NCI-H1436 treated with DMSO at 0.1 percent for 48 hours (cell line): ENCODE measurements at regions not wholly inside any gene's neighbourhood (a gene's known extent, or its start where the extent isn't known, plus 50 kb on each side); places are given as distances from the start of the nearest gene placed in this dataset.

Experiments
- DNase-seq: peaks from one replicate; lab custom pipeline; 2025; lab: John Stamatoyannopoulos, UW

DNA sequence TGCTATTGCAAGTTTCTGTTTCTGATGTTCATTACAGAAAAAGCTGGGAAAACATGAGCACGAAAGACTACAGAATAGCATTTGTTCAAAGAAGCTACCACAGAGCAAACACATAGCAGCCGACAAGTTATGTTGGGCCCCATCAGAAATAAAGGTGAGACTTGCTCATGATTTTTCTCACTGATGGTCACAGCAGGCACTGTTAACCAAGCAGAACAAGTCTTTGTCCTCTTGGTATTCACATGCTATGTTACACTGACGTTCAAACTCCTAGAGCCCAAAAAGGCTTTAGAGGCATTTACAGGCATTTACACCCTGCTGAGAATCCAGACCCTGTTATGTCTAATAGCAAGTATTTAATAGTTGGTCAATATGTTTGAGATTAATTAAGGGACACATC, 235.0 kb upstream of the HNMT start:
- DNase-seq = no peak

DNA sequence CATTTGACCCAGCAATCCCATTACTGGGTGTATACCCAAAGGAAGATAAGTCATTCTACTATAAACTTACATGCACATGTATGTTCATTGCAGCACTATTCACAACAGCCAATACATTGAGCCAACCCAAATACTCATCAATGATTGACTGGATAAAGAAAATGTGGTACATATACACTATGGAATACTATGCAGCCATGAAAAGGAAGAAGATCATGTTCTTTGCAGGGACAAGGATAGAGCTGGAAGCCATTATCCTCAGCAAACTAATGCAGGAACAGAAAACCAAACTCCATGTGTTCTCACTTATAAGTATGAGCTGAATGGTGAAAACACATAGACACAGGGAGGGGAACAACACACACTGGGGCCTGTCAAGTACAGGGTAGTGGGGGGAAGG, 226.7 kb upstream of the HNMT start:
- DNase-seq = no peak

DNA sequence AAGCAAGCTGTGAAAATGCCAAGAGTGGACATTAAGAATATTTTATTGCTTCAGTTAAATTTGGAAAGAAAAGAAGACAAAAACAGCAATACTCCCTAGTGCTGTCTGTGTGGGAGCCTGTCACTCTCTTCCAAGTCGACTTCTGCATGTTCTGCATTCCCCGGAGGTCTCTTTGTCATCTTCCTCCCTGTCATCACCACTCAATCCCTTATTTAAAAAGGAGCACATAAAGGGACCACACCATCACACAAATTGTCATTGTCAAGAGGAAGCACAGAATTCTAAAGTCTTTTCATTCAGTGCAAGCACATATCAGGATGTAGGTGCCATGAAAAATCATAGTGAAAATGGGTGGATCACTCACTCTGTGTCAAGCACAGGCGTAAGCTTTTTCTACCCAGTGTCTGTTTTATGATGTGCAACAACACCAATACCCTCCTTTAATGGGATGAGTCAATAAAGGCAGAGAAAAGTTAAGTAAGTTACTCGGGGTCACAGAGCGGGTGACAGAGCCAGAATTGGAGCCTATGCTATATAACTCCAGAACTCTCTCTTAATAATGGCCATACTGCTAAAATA, 222.4 kb upstream of the HNMT start:
- no peak for DNase-seq

DNA sequence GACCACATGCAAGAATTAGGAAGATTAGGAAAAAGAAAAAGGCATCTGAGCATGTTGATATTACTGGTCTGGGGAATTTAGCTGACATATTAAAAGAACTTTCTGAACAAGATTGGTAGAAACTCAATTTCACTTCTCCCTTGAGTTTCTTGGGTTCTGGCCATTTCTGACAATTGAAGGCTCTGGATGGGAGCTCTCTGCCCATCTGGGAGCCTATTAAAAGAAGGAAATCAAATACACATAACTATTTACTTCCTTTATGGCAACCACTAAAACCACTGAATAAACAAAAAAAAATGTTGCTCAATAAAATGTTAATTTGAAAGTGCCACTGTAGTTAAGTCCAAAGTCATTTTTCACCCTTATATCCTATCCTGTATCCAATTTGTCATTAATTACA, 216.8 kb upstream of the HNMT start:
- no peak for DNase-seq

DNA sequence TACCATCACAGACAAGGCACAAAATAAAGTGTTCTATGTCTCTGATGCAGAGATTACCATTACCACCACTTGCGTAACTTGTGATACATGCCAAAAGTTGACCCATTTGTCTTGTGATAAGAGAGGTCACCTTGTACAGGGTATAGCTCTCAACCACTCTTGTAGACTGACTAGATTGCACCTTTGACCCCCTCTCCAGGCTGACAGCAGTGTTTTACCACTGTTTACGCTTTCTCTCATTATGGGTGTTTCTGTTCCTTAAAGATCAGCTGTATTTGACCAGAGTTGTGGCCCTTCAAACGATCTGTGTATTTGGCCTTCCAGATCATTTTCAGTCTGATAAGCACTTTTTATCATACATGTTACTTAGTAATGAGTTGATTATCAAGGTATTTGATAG, 215.7 kb upstream of the HNMT start:
- no peak for DNase-seq

DNA sequence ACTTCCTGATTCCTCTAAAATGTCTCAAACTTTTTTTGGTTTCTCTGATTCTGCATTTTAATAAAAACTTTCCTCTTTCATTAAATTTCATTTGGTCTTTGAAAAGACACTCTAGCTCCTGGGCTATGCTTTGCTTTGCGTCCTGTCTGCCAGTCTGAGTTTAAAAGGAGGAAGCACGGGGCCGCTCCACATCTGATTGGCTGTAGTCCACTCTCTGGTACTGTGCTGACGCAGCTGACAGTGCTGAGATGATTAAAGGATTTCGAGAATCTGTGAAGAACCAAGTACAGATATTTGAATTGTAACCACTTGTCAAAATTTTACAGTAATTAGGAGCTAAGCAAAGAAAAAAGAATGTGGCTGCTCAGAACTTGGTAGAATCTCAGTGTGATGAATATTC, 199.6 kb upstream of the HNMT start:
- no peak for DNase-seq

DNA sequence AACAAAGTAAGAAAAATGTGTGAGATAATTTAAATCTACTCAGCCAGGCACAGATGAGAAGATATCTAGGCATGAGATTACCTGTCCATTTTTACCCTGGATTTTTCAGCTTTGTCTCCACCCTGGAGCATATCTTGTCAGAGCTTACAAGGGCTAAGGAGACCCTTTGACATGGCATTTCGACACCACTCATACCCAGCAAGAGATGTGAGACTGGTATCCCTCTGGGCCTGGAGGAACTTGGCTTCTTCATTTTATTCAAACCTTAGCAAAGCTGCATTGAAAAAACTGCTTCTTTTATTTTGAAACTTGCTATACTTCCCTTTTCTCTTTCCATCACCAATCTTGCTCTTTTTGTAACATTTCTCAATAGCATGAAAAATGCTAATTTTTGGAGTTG, 194.9 kb upstream of the HNMT start:
- DNase-seq = no peak

DNA sequence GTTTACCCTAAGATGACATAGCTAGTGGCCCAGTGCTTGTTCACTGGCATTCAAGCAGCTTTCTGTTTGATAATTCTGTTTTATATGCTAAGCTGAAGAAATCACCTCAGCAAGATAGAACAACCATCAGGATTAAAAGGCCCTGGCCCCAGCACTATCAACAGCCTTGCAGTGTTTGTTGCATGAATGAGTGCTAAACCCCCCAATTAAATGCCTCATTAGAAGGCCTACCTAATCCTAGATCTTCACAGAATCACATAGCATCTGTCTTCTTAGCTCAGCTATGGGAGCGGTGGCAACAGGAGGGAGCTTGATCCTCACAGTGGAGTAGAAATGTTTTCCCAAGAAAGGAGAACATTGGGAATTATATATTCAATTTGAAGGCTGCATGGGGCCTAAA, 194.1 kb upstream of the HNMT start:
- no peak for DNase-seq

DNA sequence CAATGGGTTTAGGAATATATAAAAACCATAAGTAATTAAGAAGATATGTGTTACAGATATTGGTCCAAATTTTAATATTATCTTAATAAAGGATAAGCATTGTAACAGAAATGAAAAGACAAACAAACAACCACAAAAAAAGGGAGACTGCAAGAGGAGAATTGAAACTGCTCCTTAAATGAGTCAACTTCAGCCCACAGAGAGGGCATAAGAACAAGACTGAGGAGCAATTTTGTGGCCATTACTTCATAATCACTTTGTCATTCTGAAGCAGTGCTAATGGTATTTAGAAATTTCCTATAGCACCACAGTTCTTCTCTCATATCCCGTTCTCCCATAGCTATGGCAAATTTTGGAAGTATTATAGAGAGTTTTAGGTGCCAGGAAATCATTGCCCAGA, 193.2 kb upstream of the HNMT start:
- DNase-seq = no peak

DNA sequence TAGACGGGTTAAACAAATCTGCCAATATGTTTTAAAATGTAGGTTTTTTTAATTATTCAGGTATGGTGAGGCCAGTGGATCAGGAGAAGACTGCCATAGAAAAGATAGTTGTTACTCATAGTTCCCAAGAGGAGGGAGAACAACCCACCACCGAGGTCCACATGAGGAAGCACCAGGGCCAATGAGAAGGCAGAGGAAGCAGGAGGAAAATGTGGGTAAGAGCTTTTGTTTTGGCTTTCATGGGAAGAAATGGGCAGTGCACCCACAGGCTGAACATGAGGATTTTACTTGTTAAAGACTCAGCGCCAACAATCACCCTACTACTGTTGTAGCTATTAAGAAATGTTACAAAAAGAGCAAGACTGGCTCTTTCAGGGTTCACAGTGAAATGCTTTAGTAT, 191.8 kb upstream of the HNMT start:
- DNase-seq = no peak

DNA sequence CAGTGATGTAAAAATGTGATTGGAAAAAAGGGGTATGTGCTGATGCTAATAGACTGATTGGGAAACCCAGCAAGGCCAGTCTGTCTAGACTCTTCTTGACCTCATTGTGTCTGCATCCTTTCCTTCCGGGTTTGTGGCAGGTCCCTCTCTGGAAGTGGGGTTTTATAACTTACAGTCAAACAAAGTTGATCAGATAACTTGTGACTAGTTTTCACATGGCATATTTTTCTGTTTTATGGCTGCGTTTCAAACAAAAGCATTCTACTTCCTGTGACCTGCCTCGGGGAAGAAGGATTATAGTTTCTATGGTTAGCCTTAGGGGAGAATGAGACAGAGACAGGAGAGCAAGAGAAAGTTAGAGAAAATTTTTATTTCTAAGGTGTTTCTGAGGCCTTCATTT, 188.7 kb upstream of the HNMT start:
- DNase-seq = no peak

DNA sequence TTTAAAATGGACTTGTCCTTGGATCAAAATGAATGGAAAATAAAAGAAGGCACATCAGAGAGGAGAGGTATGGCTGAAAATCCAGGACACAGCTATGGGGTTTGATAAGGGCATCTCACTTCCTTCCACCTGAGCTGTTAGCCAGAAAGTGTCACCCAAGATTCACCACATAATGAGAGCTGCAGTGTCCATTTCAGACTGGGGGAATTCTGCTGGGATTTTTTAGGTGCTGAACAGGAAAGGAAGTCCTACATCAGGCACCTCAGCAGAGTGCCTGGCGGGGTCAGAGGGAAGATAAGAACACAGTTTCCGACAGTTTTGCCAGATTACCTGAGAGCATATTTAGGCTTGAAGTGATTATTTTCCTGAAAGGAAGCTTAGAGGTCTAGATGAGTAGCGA, 187.6 kb upstream of the HNMT start:
- no peak for DNase-seq

DNA sequence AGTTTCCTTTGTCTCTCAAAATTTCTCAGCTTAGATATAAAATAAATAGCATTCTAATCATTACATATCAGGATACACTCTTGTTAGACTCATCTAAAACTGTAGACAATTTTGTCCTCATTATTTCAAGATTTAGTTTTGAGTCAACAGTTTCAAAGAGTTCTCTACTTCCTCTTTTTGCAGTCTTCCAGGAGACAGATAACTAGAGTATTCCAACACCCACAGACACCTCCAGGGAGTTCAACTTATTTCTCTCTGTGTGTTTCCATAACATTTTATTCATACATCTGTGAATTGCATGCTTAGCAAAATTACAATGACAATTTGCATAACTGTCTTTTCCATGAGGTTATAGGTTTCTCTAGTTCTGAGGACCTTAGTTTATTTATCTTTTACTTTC, 166.6 kb upstream of the HNMT start:
- DNase-seq = no peak

DNA sequence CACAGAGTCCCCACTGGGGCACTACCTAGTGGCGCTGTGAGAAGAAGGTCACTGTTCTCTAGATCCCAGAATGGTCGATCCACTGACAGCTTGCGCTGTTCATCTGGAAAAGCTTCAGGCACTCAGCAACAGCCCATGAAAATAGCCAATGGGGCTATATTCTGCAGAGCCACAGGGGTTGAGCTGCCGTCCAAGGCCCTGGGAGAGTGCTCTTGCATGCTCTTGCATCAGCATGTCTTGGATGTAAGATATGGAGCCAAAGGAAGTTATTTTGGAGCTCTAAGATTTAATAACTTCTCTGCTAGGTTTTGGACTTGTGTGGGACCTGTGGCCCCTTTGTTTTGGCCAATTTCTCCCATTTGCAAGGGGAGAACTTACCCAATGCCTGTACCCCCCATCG, 164.7 kb upstream of the HNMT start:
- DNase-seq = no peak

DNA sequence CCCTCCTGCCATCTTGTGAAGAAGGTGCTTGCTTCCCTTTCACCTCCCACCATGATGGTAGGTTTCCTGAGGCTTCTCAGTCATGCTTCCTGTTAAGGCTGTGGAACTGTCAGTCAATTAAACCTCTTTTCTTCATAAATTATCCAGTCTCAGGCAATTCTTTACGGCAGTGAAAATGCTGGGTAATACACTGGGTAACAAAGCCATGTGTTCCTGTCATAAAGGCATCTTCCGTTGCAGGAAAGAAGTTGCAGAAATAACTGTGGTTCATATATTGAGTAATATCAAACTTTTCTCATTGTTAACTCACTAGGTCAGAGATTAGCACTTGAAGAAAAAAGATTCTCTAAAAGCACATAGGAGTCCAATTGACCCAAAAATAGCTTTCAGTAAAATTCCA, 163.9 kb upstream of the HNMT start:
- DNase-seq = no peak

DNA sequence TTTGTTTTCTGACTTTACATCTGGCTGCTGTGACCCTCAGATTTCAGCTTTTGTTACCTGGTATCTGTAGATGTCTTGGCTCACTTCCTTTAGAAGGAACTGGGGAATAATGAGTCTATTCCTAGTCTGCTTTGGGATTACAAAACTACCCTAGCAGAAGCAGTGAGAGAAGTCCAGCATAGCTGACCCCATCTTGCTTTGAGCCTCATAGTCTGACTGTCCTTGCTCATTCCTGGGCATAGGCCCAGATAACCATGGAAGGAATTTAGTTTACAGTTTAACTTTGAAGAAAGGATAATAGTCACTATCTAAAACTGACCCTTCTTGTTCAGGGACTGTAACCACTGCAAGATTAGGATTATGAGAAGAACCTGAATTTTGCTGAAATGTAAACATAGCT, 163.0 kb upstream of the HNMT start:
- no peak for DNase-seq

DNA sequence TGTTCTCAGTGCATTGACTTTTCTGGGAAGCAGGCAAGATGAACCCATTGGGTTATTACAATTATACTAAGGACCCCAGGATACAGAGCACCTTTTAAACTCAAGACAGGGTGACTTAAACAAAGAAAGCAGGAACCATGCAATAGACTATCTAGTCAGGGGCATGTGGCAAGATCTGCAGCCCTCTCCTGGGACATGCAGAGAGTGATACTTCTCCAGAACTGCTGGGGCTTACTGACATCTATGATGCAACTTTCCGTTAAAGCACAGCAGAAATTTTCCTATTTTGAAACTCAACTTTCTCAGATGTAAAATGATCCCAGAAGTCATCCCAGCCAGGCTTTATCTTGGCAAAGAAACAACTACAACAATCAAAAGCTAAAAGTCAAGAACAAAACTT, 162.2 kb upstream of the HNMT start:
- no peak for DNase-seq

DNA sequence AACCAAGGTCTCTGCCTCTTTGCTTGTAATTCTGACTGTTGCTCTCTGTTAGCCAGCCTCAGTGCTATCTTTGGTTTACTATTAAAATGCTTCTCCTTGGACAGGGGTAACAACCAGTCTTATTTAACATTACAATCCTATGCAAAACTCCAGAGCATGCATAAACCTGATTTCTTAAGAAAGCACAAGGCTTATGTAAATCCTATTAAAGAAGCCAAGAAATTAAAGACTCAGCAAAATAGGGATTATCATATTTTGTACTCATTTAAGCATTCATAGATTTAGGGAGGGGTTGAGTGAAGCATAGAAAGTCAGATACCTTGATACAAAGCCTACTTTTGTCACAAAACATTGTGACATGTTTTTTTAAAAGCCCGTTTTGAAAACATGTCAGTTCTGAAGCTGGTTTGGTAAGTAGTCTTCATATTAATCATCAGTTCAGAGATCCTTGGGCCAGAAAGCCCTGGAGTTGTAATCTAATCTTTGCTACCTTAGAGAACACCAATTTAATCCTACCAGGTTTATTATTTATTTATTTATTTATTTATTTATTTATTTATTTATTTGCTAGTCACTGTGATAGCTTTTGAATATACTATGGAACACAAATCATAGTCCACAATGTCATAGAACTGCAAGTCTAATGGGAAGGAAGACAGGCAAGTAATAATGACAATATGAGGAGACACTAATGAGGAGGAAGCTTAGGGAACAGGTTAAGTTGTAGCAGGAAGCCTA, 158.0 kb upstream of the HNMT start:
- DNase-seq = no peak

DNA sequence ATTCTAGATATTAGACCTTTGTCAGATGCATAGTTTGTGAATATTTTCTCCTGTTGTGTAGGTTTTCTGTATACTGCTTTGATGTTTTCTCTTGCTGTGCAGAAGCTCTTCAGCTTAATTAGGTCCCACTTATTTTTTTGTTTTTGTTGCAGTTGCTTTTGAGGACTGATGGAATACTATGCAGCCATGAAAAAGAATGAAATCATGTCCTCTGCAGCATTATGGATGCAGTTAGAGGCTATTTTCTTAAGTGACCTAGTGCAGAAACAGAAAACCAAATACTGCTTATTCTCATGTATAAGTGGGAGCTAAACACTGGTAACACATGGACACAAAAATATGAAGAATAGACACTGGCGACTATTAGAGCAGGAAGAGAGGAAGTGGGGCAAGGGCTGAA, 155.0 kb upstream of the HNMT start:
- no peak for DNase-seq

DNA sequence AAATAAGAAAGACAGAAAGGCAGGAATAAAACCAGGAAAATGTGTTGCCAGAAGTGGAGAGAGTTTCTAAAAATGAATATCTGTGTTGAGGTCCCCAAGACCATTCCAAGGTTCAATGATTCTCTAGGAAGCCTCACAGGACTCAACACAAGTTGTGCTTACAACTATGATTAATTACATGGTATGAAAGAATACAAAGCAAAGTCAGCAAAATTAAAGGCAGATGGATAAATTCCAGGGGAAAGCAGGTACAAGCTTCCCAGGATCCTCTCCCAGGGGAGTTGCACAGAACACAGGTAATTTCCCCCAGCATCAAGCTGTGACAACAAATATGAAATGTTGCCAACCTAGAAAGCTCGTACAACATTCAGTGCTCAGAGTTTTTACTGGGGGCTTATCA, 154.4 kb upstream of the HNMT start:
- no peak for DNase-seq

DNA sequence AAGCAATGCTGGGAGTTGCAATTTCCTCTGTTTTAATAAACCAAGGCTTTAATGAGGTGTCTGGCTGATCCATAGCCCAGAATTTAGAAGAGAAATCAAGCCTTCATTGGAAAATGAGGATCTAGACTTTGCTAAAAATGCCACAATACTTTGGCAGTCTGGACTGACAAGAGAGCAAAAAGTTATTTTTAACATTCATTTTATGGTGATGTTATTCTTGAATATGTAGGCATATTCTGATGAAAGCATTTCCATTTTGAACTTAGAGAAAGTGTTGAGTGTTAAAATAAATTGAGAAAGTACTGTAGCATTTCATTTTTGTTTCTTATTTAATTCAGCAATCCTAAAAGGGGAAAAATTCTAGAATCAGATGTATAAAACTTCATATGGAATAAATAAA, 151.8 kb upstream of the HNMT start:
- no peak for DNase-seq

DNA sequence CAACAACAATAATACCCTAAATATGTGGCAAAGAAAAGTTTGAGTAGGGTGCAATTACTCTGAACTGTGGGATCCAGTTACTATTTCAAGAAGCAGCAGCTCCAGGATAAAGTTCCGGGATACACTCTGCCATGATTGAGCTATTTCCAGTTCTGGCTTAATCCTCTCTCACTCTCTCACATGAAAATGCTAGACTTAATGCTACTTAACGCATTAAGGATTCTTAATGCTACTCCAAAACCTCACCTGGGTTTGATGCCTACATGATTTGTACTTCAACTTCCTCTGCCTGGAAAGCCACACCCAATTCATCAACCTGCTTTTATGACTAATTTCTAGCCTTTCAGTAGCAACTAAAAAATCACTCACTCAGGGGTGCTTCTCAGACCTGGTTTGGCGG, 151.1 kb upstream of the HNMT start:
- DNase-seq = no peak

DNA sequence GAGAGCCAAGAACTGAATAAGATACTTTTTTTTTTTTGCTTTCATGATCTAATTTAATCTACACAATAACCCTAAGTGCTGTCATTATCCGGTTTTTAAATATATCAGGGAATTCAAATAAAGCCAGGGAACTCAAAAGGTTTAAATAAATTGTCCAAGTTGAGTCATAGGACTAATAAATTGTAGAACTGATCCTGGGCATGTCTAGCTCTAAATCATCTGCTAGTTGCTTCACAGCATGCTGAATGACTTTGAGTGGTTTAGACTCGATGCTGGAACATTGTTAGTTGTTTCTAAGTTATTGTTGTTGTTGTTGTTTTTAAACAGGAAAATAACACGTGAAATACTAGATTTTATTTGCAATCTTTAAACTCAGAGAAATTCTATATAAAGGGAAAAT, 147.2 kb upstream of the HNMT start:
- no peak for DNase-seq

DNA sequence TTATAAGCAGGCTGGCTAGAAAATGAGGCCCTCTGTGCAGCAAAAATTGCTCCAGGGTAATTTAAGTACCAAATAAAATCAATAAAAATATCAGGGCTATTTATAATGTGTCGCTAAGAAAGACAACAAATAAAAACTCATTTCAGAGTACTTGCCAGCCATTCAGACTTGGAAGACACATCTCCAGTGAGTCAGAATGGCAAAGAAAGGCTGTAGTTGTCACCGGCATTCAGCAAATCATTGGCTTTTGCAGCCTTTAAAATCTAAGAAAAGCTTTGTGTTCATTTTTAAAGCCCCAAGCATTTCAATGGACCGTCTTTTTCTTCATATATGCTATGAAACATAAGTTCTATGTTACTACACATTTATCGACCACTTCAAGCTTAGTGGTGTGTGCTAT, 141.1 kb upstream of the HNMT start:
- no peak for DNase-seq
